ENCODE measurements at regions not wholly inside any gene's neighbourhood (a gene's known extent, or its start where the extent isn't known, plus 50 kb on each side); places are given as distances from the start of the nearest gene placed in this dataset.

GRCh38 chr2:120898961-120899750 is 163.5 kb downstream of the GLI2 start:
- no peak for TF ChIP-seq EZH2 (IDR thresholded peaks at IDR 0.05; ENCODE audit: borderline replicate concordance, low read length)
- TF ChIP-seq, protein P1, sequence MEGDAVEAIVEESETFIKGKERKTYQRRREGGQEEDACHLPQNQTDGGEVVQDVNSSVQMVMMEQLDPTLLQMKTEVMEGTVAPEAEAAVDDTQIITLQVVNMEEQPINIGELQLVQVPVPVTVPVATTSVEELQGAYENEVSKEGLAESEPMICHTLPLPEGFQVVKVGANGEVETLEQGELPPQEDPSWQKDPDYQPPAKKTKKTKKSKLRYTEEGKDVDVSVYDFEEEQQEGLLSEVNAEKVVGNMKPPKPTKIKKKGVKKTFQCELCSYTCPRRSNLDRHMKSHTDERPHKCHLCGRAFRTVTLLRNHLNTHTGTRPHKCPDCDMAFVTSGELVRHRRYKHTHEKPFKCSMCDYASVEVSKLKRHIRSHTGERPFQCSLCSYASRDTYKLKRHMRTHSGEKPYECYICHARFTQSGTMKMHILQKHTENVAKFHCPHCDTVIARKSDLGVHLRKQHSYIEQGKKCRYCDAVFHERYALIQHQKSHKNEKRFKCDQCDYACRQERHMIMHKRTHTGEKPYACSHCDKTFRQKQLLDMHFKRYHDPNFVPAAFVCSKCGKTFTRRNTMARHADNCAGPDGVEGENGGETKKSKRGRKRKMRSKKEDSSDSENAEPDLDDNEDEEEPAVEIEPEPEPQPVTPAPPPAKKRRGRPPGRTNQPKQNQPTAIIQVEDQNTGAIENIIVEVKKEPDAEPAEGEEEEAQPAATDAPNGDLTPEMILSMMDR (conservative IDR thresholded peaks at IDR 0.05 in 1 of 2, IDR thresholded peaks at IDR 0.05 in 1 of 2; ENCODE audit: extremely low read depth in 1 of 2, insufficient read depth in 1 of 2, low read depth in 1 of 2, low read length in 2 of 2) = no peak

Data from mammary epithelial cell (primary cell).